Naive thymus-derived CD4-positive, alpha-beta T cell (primary cell): ENCODE measurements at regions not wholly inside any gene's neighbourhood (a gene's known extent, or its start where the extent isn't known, plus 50 kb on each side); places are given as distances from the start of the nearest gene placed in this dataset.

Experiments
- ATAC-seq: fragments of 150-1000 bp; cut with Tn5 transposase; 2 replicates; pipeline ENCODE4 v1.10.0; 2021; ENCODE audit warnings: mild to moderate bottlenecking, moderate library complexity
- CTCF ChIA-PET: fragments of 350-600 bp; sonication (Branson Sonifier 250); formaldehyde crosslinking; loops from one replicate; lab custom pipeline; 2021; ENCODE audit warnings: antibody characterized with exemption; lab: Charles Lee
- POLR2A ChIA-PET: fragments of 350-600 bp; sonication (Branson Sonifier 250); formaldehyde crosslinking; loops from one replicate; lab custom pipeline; 2021; ENCODE audit warnings: antibody characterized with exemption, inconsistent platforms; lab: Charles Lee
- DNase-seq, 9 donors: peaks; one replicate each; pipeline versions ENCODE4 v3.0.0 to v3.0.0-alpha.2; 2020 to 2022; ENCODE audit warnings: mixed read lengths in 1 of 9
- H3K27ac ChIP-seq: one replicate; pipeline ENCODE4 v1.7.0; 2013; ENCODE audit warnings: mild to moderate bottlenecking, low read depth, low read length, moderate library complexity
- H3K27me3 ChIP-seq, 2 donors: one replicate each; pipeline ENCODE4 v1.7.0; 2013; ENCODE audit warnings: low read length in 2 of 2, mild to moderate bottlenecking in 2 of 2, moderate library complexity in 2 of 2; ENCODE audit not compliant: control insufficient read depth in 2 of 2, insufficient read depth in 2 of 2
- H3K36me3 ChIP-seq, 3 experiments: 1 replicate in 2 of 3; 2 replicates in 1 of 3; pipeline ENCODE4 v1.7.0; 2013; ENCODE audit warnings: low read length in 3 of 3, mild to moderate bottlenecking in 3 of 3, moderate library complexity in 1 of 3; ENCODE audit not compliant: insufficient read depth in 3 of 3, control insufficient read depth in 2 of 3
- H3K4me1 ChIP-seq, 2 donors: one replicate each; pipeline ENCODE4 v1.7.0; 2013; ENCODE audit warnings: low read length in 2 of 2, mild to moderate bottlenecking in 2 of 2, moderate library complexity in 1 of 2; ENCODE audit not compliant: control insufficient read depth in 2 of 2, insufficient read depth in 2 of 2
- H3K4me3 ChIP-seq: 2 replicates; pipeline ENCODE4 v1.7.0; 2013; ENCODE audit warnings: mild to moderate bottlenecking, low read length
- H3K9me3 ChIP-seq, 3 experiments: 1 replicate in 2 of 3; 2 replicates in 1 of 3; pipeline ENCODE4 v1.7.0; 2013; ENCODE audit warnings: low read length in 3 of 3; ENCODE audit not compliant: control insufficient read depth in 2 of 3
- H3K27ac Mint-ChIP-seq, 9 donors: one replicate each; pipeline ENCODE4 v1.8.0; 2020 to 2022; ENCODE audit warnings: mixed read lengths in 9 of 9, mild to moderate bottlenecking in 8 of 9, moderate library complexity in 5 of 9, inconsistent platforms in 2 of 9
- H3K27me3 Mint-ChIP-seq, 5 donors: one replicate each; pipeline ENCODE4 v1.8.0; 2021 to 2022; ENCODE audit warnings: mixed read lengths in 5 of 5, mild to moderate bottlenecking in 1 of 5
- H3K36me3 Mint-ChIP-seq, 5 donors: one replicate each; pipeline ENCODE4 v1.8.0; 2020 to 2022; ENCODE audit warnings: mixed read lengths in 5 of 5, mild to moderate bottlenecking in 3 of 5, inconsistent platforms in 1 of 5
- H3K4me1 Mint-ChIP-seq, 7 donors: one replicate each; pipeline ENCODE4 v1.8.0; 2020 to 2022; ENCODE audit warnings: mixed read lengths in 7 of 7, mild to moderate bottlenecking in 3 of 7, inconsistent platforms in 1 of 7
- H3K4me3 Mint-ChIP-seq, 10 donors: one replicate each; pipeline ENCODE4 v1.8.0; 2020 to 2022; ENCODE audit warnings: mild to moderate bottlenecking in 10 of 10, mixed read lengths in 10 of 10, moderate library complexity in 6 of 10, inconsistent platforms in 2 of 10
- H3K9me3 Mint-ChIP-seq, 11 donors: one replicate each; pipeline ENCODE4 v1.8.0; 2020 to 2022; ENCODE audit warnings: mixed read lengths in 11 of 11, mild to moderate bottlenecking in 4 of 11, inconsistent platforms in 1 of 11, moderate library complexity in 1 of 11
- intact Hi-C, 2 donors: fragments of 100-400 bp; cut with micrococcal nuclease; formaldehyde crosslinking; loops; one replicate each; pipeline ENCODE4 v1.15.1; 2023

GRCh38 chr5:116375926-116376325, 198.7 kb downstream of the SEMA6A start:
- Histone ChIP-seq H3K4me3 (no peak overlapping the region), H3K27me3 (no peaks in the 10 kb centered on the region), H3K4me1 (no peaks in the 10 kb centered on the region), H3K9me3 (no peaks in the 10 kb centered on the region), H3K36me3 (no peaks in the 10 kb centered on the region), H3K27ac (no peak overlapping the region)
- H3K27ac Mint-ChIP-seq: no peak overlapping the region
- H3K4me3 Mint-ChIP-seq: no peak overlapping the region
- ChIA-PET POLR2A (no interaction called here), CTCF (no interaction called here)
- DNase-seq (no peak), ATAC-seq (no peak)
- H3K36me3 Mint-ChIP-seq: peaks cover 0 to 83% (median 38%) of the 10 kb centered on the region in 5 donors
- H3K4me1 Mint-ChIP-seq: peaks cover 0 to 13% (median 7%) of the 10 kb centered on the region in 7 donors
- intact Hi-C loops: no loop called here
- peaks cover 0 to 1% (median 0%) of the 10 kb centered on the region in 11 donors for H3K9me3 Mint-ChIP-seq
- no peaks in the 10 kb centered on the region for H3K27me3 Mint-ChIP-seq

DNA sequence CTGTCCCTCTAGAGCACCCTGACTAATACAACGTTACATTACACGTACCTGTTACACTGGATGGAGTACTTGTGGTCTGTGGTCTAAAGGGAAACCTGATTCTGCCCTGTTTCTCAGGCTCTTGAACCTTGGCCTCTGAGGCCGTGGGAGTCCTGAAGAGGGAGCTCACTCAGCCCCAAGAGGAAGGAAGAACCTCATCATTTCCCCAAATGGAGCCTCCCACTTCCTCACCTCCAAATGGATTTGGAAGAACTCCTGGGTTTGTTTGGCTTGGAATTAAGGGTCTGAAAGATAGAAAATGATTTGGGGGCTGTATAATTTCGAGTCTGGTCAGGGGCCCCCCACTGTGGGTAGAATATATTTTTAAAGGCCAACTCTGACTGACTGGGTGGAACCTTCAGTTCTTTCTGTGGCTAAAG, 200.2 kb downstream of the SEMA6A start:
- DNase-seq (no peak), ATAC-seq (no peak)
- ChIA-PET POLR2A (no interaction called here), CTCF (no interaction called here)
- no peaks in the 10 kb centered on the region for H3K27me3 Mint-ChIP-seq
- H3K27ac ChIP-seq: no peak overlapping the region
- H3K4me1 Mint-ChIP-seq: peaks cover 0 to 24% (median 21%) of the 10 kb centered on the region in 7 donors
- no peaks in the 10 kb centered on the region for H3K36me3 ChIP-seq
- no peak overlapping the region for H3K4me3 ChIP-seq
- no peak overlapping the region for H3K27ac Mint-ChIP-seq
- H3K4me3 Mint-ChIP-seq: no peak overlapping the region
- H3K4me1 ChIP-seq: no peaks in the 10 kb centered on the region
- H3K36me3 Mint-ChIP-seq: peaks cover 0 to 74% (median 32%) of the 10 kb centered on the region in 5 donors
- intact Hi-C loops: no loop called here
- no peaks in the 10 kb centered on the region for H3K27me3 ChIP-seq
- H3K9me3 Mint-ChIP-seq: peaks cover 0 to 1% (median 0%) of the 10 kb centered on the region in 11 donors
- no peaks in the 10 kb centered on the region for H3K9me3 ChIP-seq

DNA sequence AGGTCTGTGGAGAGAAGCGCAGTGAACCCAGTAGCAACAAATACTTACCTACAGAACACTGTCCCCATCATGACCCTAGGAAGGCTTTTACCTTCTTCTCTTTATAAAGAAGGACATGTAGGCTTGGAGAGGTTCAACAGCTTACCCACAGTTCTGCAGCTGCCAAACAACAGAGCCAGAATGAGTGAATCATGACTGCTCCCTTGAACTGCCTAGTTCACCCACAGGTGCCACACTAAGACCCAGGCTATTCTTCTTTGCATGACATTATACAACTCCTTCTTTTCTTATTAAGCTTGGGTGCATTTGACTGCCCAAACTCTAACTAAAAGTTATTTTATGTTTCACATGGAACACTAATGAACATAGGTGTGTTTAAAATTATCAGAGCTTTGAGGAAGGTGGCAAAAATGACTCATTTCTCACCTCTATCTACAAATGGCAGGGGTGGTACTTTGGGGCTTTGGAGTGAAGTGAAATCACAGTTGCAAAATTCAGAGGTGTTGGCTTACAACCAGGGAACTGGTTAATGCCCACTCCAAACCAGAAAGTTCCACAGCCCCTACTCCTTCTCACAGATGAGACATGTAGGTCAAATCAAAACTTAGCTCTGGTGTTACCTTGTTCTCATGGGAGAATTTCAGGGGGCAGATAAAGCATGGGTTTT, 201.6 kb downstream of the SEMA6A start:
- intact Hi-C loops: no loop called here
- ChIA-PET CTCF (no interaction called here), POLR2A (no interaction called here)
- H3K36me3 Mint-ChIP-seq: peaks cover 0 to 70% (median 26%) of the 10 kb centered on the region in 5 donors
- DNase-seq: no peak
- no peaks in the 10 kb centered on the region for H3K36me3 ChIP-seq
- H3K27me3 Mint-ChIP-seq: no peaks in the 10 kb centered on the region
- H3K4me3 Mint-ChIP-seq: no peak overlapping the region
- peaks cover 0 to 1% (median 0%) of the 10 kb centered on the region in 11 donors for H3K9me3 Mint-ChIP-seq
- no peaks in the 10 kb centered on the region for H3K9me3 ChIP-seq
- H3K27me3 ChIP-seq: no peaks in the 10 kb centered on the region
- H3K4me1 Mint-ChIP-seq: peaks cover 0 to 31% (median 30%) of the 10 kb centered on the region in 7 donors
- H3K27ac Mint-ChIP-seq: no peak overlapping the region
- H3K27ac ChIP-seq: no peak overlapping the region
- no peak overlapping the region for H3K4me3 ChIP-seq
- no peaks in the 10 kb centered on the region for H3K4me1 ChIP-seq
- no peak for ATAC-seq

DNA sequence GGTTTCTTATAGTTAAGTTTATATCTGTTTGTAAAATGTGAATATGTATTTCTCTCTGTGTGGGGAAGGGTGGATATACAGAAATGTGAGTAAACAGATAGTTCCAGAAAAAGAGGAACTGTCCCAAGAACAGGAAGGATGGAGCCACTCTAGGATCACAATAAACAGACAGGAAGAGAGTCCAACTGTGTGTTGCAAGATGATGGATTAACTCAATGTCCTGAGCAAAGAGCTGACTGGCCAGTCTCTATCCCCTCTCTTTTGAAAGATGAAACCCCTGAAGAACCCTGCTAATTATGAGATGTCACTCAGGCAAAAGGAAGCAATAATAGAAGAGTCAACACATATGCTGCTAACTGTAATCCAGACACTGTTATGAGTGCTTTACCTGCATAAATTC, 202.7 kb downstream of the SEMA6A start:
- ChIA-PET CTCF (no interaction called here), POLR2A (no interaction called here)
- intact Hi-C loops: no loop called here
- no peak for ATAC-seq
- Mint-ChIP-seq H3K4me3 (no peak overlapping the region), H3K27ac (peak overlapping the region in 1 of 9 donors; percentile 13), H3K36me3 (peaks cover 0 to 62% (median 26%) of the 10 kb centered on the region in 5 donors), H3K27me3 (no peaks in the 10 kb centered on the region), H3K9me3 (peaks cover 0 to 1% (median 0%) of the 10 kb centered on the region in 11 donors), H3K4me1 (peaks cover 0 to 31% (median 30%) of the 10 kb centered on the region in 7 donors)
- Histone ChIP-seq H3K27ac (no peak overlapping the region), H3K9me3 (no peaks in the 10 kb centered on the region), H3K4me3 (no peak overlapping the region), H3K27me3 (no peaks in the 10 kb centered on the region), H3K36me3 (no peaks in the 10 kb centered on the region), H3K4me1 (no peaks in the 10 kb centered on the region)
- DNase-seq: no peak

GRCh38 chr5:116371431-116371830, 203.2 kb downstream of the SEMA6A start:
- peaks cover 0 to 31% (median 30%) of the 10 kb centered on the region in 7 donors for H3K4me1 Mint-ChIP-seq
- Histone ChIP-seq H3K36me3 (no peaks in the 10 kb centered on the region), H3K9me3 (no peaks in the 10 kb centered on the region), H3K4me3 (no peak overlapping the region), H3K27me3 (no peaks in the 10 kb centered on the region), H3K4me1 (no peaks in the 10 kb centered on the region), H3K27ac (no peak overlapping the region)
- peaks cover 0 to under 1% (median 0%) of the 10 kb centered on the region in 11 donors for H3K9me3 Mint-ChIP-seq
- ATAC-seq: no peak
- peaks cover 0 to 57% (median 26%) of the 10 kb centered on the region in 5 donors for H3K36me3 Mint-ChIP-seq
- ChIA-PET CTCF (interaction anchor here (0.6 kb wide), 1 partner anchor 788 kb away, joined by 5 read pairs; no protein-coding TSS in a partner anchor), POLR2A (interaction anchor here (0.7 kb wide), 1 partner anchor 194 kb away, joined by 3 read pairs; no protein-coding TSS in a partner anchor)
- H3K27ac Mint-ChIP-seq: peak overlapping the region in 7 of 9 donors; percentile 21 to 71 (median 39)
- H3K27me3 Mint-ChIP-seq: no peaks in the 10 kb centered on the region
- peak overlapping the region in 1 of 10 donors; percentile 17 for H3K4me3 Mint-ChIP-seq
- DNase-seq: no peak
- intact Hi-C loops: no loop called here

GRCh38 chr5:116370886-116371285, 203.7 kb downstream of the SEMA6A start:
- no peak overlapping the region for H3K27ac ChIP-seq
- ATAC-seq (no peak), DNase-seq (no peak)
- intact Hi-C loops: no loop called here
- peaks cover 0 to 53% (median 24%) of the 10 kb centered on the region in 5 donors for H3K36me3 Mint-ChIP-seq
- ChIA-PET CTCF (interaction anchor here (0.6 kb wide), 1 partner anchor 788 kb away, joined by 5 read pairs; no protein-coding TSS in a partner anchor), POLR2A (interaction anchor here (0.7 kb wide), 1 partner anchor 195 kb away, joined by 3 read pairs; no protein-coding TSS in a partner anchor)
- no peaks in the 10 kb centered on the region for H3K4me1 ChIP-seq
- peak overlapping the region in 5 of 9 donors; percentile 21 to 71 (median 25) for H3K27ac Mint-ChIP-seq
- H3K4me1 Mint-ChIP-seq: peaks cover 0 to 31% (median 30%) of the 10 kb centered on the region in 7 donors
- no peaks in the 10 kb centered on the region for H3K36me3 ChIP-seq
- no peak overlapping the region for H3K4me3 ChIP-seq
- no peaks in the 10 kb centered on the region for H3K27me3 Mint-ChIP-seq
- H3K4me3 Mint-ChIP-seq: peak overlapping the region in 2 of 10 donors; percentile 17 to 26
- H3K27me3 ChIP-seq: no peaks in the 10 kb centered on the region
- H3K9me3 Mint-ChIP-seq: no peaks in the 10 kb centered on the region
- no peaks in the 10 kb centered on the region for H3K9me3 ChIP-seq
